HT1080 (cell line): ENCODE measurements at regions not wholly inside any gene's neighbourhood (a gene's known extent, or its start where the extent isn't known, plus 50 kb on each side); places are given as distances from the start of the nearest gene placed in this dataset.

ENCODE experiments used
- DNase-seq: peaks from one replicate; pipeline ENCODE4 v3.0.0-alpha.2; 2015; ENCODE audit warnings: low read depth

GRCh38 chr3:106018929-106019550, 150.2 kb upstream of the CBLB start:
- DNase-seq = no peak

DNA sequence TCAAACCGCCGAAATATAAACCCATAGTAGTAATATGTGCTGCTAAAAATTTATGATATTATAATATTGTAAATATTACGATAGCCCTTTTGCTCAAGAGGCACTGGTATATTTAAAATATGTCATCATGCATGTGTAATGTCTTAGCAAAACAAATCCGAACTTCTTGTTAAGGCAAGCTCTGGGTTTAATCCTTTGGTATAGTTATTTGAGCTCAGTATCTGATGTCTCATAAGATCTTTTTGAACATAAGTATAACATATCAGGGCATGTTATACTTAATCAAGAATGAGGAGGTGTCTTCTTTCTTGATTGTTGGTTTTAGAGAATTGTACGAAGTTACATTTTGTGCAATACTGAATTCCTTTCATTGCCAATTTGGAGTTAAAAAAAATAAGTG, 154.1 kb upstream of the CBLB start:
- DNase-seq = no peak

DNA sequence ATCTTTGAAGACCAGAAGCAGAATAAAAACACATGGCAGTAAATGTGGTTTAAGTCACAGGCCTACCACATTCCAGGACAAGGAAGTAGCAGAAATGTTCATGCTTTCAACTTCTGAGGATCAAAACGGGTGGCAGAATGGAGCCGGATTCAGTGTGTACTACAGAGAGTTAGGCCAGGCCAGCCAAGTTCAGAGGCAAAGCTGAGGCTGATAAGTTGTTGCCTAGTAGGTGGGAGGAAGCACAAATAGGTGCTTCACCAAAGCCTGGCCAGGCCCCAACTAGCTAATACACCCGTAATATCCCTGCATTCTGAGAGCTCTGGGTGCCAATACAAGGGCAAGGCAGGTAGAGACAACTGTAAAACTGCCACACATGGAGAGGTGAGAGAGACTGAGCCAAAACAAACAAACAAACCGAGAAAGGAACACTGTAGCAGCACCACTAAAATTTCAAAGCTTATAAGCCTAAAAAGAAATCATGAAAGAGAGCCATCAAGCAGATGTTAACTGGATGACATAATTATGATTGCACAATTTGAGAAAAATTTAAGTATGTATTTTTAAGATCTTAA, 156.4 kb upstream of the CBLB start:
- DNase-seq = no peak

GRCh38 chr3:106029954-106030626, 161.3 kb upstream of the CBLB start:
- no peak for DNase-seq

- DNase-seq = peak; percentile 27
These were observed 161.8 kb upstream of the CBLB start for GRCh38 chr3:106030627-106030963.

GRCh38 chr3:106032479-106032878, 163.7 kb upstream of the CBLB start:
- DNase-seq = no peak

GRCh38 chr3:106033654-106034053, 164.8 kb upstream of the CBLB start:
- DNase-seq = no peak

DNA sequence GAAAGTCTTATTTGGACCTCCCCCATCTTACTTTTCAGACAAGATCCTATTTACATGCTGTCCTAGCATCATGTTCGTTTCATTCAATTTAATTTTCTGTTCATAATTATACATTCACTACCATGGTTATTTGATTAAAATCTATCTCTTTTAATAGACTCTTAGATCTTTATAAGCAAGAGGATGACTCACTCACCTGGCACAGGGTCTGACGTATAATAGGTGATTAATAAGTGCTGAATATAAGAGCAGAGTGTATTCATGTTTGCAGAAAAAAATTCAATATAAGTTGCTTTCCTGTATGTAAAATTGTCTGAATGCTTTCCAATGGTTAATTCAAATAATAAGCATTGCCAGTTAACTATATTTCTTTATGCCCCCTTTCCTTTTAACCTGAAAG, 165.5 kb upstream of the CBLB start:
- no peak for DNase-seq

DNA sequence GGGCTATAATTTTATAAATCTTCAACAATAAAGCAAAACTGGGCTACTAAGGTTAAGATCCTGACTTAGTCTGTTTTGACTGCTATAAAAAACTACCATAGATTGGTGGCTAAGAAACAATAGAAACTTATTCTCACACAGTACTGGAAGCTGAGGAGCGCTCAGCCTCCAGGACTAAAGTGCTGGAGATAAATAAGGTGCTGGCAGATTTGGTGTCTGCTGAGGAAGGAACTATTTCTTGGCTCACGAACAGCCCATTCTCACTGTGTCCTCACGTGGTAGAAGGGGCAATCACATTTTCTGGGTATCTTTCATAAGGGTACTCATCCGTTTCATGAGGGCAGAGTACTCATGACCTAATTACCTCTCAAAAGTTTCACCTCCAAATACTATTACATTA, 166.8 kb upstream of the CBLB start:
- no peak for DNase-seq

DNA sequence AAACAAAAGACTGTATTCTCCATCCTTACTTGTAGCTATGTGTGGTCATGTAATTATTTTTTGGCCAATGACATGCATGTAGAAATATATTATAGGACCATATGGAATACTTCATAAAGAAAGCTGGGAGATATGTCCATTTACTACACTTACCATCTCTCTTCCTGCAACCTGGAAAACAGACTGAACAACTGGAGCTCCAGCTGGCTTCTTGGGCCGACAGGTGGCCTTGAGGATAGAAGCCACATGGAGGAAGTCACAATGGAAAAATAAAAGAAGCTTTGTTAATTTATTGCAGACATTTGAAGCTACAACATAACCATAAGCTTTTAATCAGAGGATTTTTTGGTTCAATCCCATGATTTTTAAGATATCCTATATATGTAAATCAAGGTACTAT, 167.9 kb upstream of the CBLB start:
- no peak for DNase-seq

GRCh38 chr3:106047221-106047620, 178.4 kb upstream of the CBLB start:
- DNase-seq = no peak

DNA sequence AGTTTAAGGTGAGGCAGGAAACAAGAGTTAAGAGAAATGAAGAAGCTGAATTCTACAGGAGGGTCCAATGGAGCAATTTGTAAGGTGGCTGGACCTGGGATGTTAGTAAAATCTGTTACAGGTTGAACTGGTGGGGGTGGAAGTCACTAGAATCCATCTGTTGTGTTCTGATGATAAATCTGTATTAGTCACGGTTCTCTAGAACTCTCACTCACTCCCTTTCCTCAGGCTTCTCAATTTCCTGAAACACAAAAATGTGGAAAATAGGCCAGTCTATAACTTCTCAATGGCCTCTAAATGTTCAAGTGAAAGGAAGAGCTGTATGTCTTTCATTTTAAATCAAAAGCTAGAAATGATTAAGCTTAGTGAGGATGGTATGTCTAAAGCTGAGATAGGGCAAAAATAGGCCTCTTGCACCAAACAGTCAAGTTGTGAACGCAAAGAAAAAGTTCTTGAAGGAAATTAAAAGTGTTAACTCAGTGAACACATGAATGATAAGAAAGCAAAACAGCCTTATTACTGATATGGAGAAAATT, 180.2 kb upstream of the CBLB start:
- no peak for DNase-seq

- no peak for DNase-seq
These were observed 181.0 kb upstream of the CBLB start for GRCh38 chr3:106049821-106050220.

- no peak for DNase-seq
These were observed 188.1 kb upstream of the CBLB start for GRCh38 chr3:106056931-106057330.

DNA sequence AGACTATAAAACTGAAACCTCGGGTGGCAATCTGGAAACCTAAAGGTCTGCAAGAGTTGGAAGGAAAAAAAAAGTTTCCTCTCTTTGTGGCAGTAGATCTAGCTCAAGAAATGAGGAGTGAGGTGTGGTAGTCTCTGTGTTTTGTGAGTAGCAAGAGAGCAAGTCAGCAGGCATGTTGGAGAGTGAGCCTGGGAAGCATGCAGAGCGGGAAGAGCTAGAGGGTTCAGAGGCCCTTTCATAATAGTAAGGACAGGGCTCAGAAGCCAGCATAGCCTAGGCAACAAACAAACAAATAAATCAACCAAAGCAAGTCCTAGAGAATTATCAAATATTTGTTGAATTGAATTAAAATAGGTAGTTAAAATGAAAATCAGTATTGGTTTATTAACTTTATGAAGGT, 189.7 kb upstream of the CBLB start:
- no peak for DNase-seq

GRCh38 chr3:106059953-106060517, 191.2 kb upstream of the CBLB start:
- DNase-seq = no peak

DNA sequence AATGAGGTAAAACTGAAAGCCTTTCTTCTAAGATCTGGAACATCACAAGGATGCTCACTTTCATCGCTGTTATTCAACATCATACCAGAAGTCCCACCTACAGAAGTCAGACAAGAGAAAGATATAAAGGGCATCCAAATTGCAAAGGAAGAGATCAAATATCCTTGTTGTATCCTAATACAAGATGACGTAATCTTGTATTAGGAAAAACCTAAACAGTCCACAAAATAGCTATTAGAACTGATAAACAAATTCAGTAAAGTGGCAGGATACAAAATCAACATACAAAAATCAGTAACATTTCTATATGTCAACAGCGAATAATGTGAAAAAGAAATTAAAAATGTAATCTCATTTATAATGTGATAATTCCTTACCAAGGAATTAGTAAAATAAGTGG, 195.1 kb upstream of the CBLB start:
- no peak for DNase-seq

- DNase-seq = no peak
These were observed 197.0 kb upstream of the CBLB start for GRCh38 chr3:106065831-106066230.

GRCh38 chr3:106067711-106068110, 198.9 kb upstream of the CBLB start:
- DNase-seq = no peak

GRCh38 chr3:106068381-106068780, 199.6 kb upstream of the CBLB start:
- no peak for DNase-seq

DNA sequence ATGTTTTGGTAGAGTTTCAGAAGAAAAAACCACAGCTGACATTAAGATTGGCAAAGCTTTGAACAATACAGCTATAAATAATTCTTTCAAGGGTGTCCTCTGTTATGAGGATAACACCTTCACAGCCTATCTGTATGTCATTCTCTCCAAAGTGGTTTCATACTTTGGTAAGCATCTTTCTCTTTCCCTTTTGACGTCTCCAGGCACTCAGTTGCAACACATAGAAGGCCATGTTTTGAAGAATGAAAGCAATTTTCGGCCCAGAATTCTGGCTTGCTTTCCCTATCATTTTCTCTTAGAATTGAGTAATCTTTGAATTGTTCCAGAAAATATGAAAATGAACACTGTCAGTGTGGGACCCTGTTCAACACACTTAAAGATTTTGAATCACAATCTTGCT, 200.0 kb upstream of the CBLB start:
- no peak for DNase-seq

DNA sequence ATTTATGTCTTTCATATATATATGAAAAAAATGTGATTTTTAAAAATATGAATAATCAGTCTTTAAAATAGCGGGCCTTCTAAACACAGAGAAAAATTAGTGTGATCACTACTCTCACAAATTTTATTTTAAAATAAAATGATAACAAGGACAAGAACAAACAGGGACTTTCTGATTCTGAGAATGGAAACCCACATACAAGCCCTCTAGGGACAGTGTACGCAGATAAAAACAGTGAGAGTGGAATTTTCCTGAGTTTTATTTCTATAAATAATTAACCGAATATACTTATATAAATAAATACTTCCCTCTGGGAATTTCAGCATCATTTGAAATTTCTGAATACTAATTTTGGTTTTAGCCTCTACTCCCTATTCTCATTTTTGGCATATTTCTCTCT, 201.4 kb upstream of the CBLB start:
- no peak for DNase-seq

GRCh38 chr3:106071306-106071705, 202.5 kb upstream of the CBLB start:
- DNase-seq = no peak
